TTC549 (cell line): ENCODE measurements at regions not wholly inside any gene's neighbourhood (a gene's known extent, or its start where the extent isn't known, plus 50 kb on each side); places are given as distances from the start of the nearest gene placed in this dataset.
A peak's percentile ranks its signal among the peaks of the same experiment; 100 is the strongest.

Experiments
- FAIRE-seq: peaks from 2 replicates; lab custom pipeline; 2012; peaks lifted over from hg19 to GRCh38; lab: Jason Lieb, UNC

DNA sequence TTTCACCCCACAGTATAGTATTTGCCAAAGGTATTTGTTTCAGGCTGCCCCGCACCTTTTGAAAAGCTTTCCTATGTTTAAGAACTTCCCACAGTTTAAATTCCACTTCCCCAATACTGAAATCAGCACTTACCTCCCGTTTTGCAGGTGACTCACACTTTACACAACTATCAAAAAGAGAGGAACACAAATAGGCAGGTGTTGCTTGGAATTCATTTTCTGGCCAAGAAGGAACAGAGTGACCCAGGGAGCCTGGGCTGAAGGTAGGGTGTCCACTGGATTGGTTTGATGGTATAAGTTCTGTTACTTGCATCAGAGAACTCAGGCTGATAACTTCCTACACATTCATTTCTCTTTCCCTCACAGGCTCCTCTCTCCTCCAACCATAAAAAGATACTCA is 60.1 kb upstream of the SLC30A5 start:
- FAIRE-seq = no peak

DNA sequence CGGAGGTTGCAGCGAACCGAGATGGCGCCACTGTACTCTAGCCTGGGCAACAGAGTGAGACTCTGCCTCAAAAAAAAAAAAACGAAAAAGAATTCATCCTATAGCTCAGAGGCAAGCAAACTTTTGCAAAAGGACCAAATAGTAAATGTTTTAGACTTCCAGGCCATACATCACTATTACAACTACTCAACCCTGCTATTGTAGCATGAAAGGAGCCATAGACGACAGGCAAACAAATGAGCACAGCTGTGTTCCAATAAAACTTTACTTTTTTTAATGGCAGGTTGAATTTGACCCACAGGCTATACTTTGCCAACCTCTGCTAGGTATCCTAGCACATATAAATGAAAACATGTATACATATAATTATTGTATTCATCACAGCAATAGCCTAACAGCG is 58.9 kb upstream of the SLC30A5 start:
- no peak for FAIRE-seq

DNA sequence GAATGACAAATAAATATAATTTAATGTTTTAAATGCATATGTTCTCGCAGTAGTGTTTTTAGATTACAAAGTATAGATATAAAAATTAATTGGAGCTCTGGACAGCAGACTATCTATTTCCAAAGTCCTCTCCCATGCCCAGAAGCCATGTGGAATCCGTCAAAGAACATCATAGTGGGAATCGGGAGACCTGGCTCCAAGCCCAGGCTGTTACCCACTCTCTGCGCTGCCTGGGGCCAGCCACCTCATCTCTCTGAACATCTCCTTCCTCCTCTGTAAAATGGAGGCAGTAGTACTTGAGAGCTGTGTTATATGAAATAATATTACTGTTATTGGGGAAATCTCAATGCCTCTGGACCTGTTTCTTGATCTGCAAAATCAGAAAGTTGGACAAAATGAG is 58.1 kb upstream of the SLC30A5 start:
- FAIRE-seq = no peak

DNA sequence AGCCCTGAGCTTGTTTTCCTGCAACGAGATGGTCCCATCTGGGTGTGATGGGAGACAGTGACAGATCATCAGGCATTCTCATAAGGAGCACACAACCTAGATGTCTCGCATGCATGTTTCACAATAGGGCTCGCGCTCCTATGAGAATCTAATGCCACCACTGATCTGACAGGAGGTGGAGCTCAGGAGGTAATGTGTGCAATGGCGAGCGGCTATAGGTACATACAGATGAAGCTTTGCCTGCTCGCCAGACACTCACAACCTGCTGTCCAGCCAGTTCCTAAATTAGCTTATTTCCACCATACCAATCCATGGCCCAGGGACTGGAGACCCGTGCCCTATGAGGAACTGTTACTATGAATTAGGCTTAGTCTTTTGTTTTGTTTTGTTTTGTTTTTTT is 55.3 kb upstream of the SLC30A5 start:
- FAIRE-seq = no peak

DNA sequence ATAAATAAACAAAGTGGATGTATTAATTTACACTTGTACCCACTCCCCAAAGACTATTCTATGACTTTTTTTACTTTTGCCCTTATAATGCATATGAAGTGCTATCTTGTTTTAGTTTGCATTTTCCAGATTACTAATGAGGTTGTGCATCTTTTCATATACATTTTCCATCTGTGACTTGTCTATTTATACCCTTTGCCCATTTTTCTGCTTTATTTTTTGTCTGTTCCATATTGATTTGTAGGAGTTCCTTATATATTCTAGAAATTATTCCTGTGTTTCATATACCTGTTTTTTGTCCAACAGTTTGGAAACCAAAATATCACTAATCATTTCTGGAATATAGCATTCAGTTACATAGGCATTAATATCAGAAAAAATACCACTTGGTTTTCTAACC is 54.0 kb upstream of the SLC30A5 start:
- no peak for FAIRE-seq

DNA sequence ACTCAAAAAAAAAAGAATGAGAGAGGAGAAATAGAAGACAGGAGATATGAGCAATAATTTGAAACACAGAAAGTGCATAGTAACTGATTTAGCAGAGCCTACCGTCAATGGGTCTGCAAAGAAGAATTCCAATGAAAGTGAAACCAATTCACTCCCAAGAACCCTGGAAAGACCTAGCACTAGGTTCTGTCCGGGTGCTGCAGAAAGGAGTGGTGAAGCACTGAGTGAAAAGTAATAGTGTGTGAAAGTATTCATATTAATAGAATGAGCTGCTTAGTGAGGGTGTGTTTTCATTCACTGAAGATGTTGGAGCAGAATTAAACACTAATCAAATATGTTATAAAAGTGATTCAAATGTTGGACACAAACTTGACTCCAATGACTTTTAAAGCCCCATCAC is 51.3 kb upstream of the SLC30A5 start:
- no peak for FAIRE-seq

DNA sequence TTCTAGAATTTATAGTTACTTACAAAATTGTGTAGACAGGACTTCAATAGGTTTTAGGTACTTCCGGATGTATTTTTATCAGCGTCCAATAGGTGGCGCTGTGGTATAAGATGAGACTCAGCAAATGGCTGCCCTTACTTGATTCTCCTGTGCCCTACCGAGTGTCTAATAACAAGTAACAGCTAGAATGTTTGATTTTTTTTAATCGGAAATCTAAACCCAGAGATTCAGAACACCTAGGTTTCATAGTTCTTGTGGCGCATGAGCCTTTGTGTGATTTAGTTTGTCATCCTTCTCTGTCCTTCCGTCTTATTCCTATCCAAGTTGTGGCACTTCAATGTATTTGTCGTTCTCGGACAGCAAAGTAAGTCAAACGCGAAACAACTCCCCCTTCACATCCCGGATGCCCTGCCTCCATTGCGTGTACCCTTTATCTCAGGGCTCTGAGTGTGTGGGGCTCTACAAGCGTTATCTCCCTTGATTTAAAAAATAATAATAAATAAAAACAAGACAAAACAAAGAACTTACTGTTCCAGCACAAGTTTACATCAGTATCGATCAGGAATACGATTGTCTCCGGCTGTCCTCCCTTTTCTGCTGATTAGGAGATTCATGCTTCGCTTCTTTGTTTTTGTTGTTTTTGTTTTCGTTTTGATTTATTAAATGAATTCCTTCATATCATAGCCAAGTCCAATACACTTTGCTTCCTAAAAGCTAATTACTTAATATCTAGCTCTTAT is 50.7 kb upstream of the SLC30A5 start:
- FAIRE-seq = peak; percentile 91

DNA sequence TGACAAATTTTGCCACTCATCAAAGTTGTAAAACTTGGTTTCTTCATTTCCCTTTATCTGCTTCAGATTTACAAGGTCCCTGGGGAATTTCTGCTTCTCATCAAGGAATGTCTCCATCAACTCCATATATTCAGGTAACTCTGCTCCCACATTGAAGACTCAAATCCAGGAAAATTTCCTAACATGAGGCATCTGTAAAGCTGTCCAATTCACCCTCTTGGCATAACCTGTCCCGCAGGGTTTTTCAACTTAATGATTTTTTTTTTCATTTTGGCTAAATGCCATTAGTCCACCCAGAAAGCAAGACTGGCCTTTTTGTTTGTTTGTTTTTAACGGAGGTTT is 50.2 kb upstream of the SLC30A5 start:
- FAIRE-seq = no peak
